Right lobe of liver (tissue), 6 donors: ENCODE measurements at regions not wholly inside any gene's neighbourhood (a gene's known extent, or its start where the extent isn't known, plus 50 kb on each side); places are given as distances from the start of the nearest gene placed in this dataset.

Experiments
- ATAC-seq, 4 donors: fragments of 200-7000 bp; cut with Tn5 transposase; one replicate each; pipeline ENCODE4 v1.9.1; 2020; ENCODE audit warnings: mild to moderate bottlenecking in 4 of 4, moderate library complexity in 4 of 4
- DNase-seq, 3 donors: peaks; one replicate each; pipeline ENCODE4 v3.0.0-alpha.2; 2020
- H3K27ac ChIP-seq, 3 donors: fragments of 200-600 bp; one replicate each; pipeline ENCODE4 v1.8.0; 2022
- H3K27me3 ChIP-seq, 2 donors: fragments of 200-600 bp; one replicate each; pipeline ENCODE4 v1.8.0; 2022
- H3K36me3 ChIP-seq, 4 donors: fragments of 200-600 bp; sonication (generic) in 1 of 4; one replicate each; pipeline versions ENCODE4 v1.5.1 to v1.8.0; 2017 to 2022; ENCODE audit warnings: control low read depth in 1 of 4
- H3K4me1 ChIP-seq, 4 donors: fragments of 200-600 bp; sonication (generic) in 1 of 4; one replicate each; pipeline versions ENCODE4 v1.5.1 to v1.8.0; 2017 to 2022; ENCODE audit warnings: control low read depth in 1 of 4
- H3K4me3 ChIP-seq, 3 donors: fragments of 200-600 bp; one replicate each; pipeline ENCODE4 v1.8.0; 2022
- H3K9me3 ChIP-seq, 4 donors: fragments of 200-600 bp; sonication (generic) in 1 of 4; one replicate each; pipeline versions ENCODE4 v1.5.1 to v1.8.0; 2017 to 2022; ENCODE audit warnings: control low read depth in 1 of 4
- POLR2A ChIP-seq: fragments of 450-650 bp; IDR thresholded peaks from one replicate; pipeline ENCODE4 v1.6.1; 2017; ENCODE audit warnings: antibody characterized with exemption, mild to moderate bottlenecking
- WGBS: methylation state at CpG from one replicate; pipeline ENCODE4 v1.1.6; 2018; ENCODE audit warnings: low coverage, low lambda C conversion rate; ENCODE audit not compliant: insufficient coverage; ENCODE audit errors: missing lambda C conversion rate; 5-methylcytosine and 5-hydroxymethylcytosine counted together
- intact Hi-C, 2 donors: fragments of 100-400 bp; cut with DNase I; formaldehyde crosslinking; loops; one replicate each; pipeline versions ENCODE4 v1.11.2 to v1.14.1; 2022
- TF ChIP-seq, protein P1 (sequence below), 4 donors: fragments of 200-600 bp in 3 of 4; fragments of 450-650 bp in 1 of 4; IDR thresholded peaks; one replicate each; pipeline versions ENCODE4 v1.5.1 to v1.8.0; 2016 to 2022; ENCODE audit warnings: antibody characterized with exemption in 4 of 4, mild to moderate bottlenecking in 2 of 4
- donor health status: DM: no; HTN: yes; CAD: no.
- donor health status: DM: no; HTN: no; CAD: no.
- donor health status: DM: no; HTN: no; CAD: no.
- donor health status: DM: no; HTN: yes; CAD: no.
- donor health status: DM: no; HTN: yes; CAD: no.

DNA sequence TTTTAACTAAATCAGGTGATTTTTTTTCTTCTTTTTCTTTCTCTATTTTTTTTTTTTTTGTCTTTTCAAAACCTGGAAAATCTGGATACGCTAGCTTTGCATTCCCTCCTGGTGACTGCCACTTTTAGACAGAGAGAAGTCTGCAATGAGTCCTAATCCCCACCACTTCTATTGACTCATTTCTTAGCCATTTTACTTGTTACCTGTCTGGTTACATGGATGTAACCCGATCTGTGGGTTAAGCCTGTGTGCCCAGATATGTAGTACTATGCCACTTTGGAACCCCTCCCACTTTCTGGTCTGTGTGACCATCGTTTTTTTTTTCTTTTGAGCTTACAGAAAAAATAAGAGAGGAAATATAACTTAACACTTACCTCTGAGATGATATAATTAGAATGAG lies 817.8 kb upstream of the PCDH9 start:
- ATAC-seq (no peak), DNase-seq (no peak)
- intact Hi-C loops: no loop called here
- H3K36me3 ChIP-seq: no peaks in the 10 kb centered on the region
- H3K27me3 ChIP-seq: no peaks in the 10 kb centered on the region
- H3K4me1 ChIP-seq: peaks cover 0 to 19% (median 1%) of the 10 kb centered on the region in 4 donors
- no peak overlapping the region for H3K4me3 ChIP-seq
- H3K9me3 ChIP-seq: no peaks in the 10 kb centered on the region
- no peak for TF ChIP-seq POLR2A
- TF ChIP-seq, protein P1, sequence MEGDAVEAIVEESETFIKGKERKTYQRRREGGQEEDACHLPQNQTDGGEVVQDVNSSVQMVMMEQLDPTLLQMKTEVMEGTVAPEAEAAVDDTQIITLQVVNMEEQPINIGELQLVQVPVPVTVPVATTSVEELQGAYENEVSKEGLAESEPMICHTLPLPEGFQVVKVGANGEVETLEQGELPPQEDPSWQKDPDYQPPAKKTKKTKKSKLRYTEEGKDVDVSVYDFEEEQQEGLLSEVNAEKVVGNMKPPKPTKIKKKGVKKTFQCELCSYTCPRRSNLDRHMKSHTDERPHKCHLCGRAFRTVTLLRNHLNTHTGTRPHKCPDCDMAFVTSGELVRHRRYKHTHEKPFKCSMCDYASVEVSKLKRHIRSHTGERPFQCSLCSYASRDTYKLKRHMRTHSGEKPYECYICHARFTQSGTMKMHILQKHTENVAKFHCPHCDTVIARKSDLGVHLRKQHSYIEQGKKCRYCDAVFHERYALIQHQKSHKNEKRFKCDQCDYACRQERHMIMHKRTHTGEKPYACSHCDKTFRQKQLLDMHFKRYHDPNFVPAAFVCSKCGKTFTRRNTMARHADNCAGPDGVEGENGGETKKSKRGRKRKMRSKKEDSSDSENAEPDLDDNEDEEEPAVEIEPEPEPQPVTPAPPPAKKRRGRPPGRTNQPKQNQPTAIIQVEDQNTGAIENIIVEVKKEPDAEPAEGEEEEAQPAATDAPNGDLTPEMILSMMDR (IDR thresholded peaks at IDR 0.05): no peak
- no peak overlapping the region for H3K27ac ChIP-seq
- WGBS: 50% methylated on average over 3 of the region's 3 CpGs

DNA sequence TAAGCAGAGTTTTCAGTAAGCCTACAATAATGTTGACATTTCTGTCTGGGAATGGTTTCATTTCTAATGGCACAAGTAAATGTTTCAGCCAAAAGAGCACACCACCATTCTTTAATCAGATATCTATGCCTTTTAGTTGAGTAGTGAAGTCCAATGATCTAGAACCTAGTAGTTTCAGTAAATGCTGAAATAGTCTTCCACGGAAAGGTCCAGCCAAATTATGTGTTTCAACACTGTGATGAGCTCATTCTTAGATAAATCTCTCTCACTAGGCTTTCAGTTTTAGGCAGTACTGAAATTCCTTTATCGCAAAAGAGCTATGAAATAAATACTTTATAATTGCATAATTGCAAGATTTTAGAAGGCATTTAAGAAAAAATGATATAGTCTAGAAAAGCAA lies 816.8 kb upstream of the PCDH9 start:
- H3K4me3 ChIP-seq: no peak overlapping the region
- peak overlapping the region in 2 of 3 donors; percentile 31 to 49 for H3K27ac ChIP-seq
- ATAC-seq (peak; percentile 82 to 91 (median 87)), DNase-seq (no peak)
- no peaks in the 10 kb centered on the region for H3K27me3 ChIP-seq
- intact Hi-C loops: no loop called here
- no peaks in the 10 kb centered on the region for H3K36me3 ChIP-seq
- WGBS: 21% methylated on average over 2 of the region's 2 CpGs
- peaks cover 0 to 19% (median 1%) of the 10 kb centered on the region in 4 donors for H3K4me1 ChIP-seq
- no peak for TF ChIP-seq POLR2A
- TF ChIP-seq, protein P1 (IDR thresholded peaks at IDR 0.05): no peak
- H3K9me3 ChIP-seq: no peaks in the 10 kb centered on the region

DNA sequence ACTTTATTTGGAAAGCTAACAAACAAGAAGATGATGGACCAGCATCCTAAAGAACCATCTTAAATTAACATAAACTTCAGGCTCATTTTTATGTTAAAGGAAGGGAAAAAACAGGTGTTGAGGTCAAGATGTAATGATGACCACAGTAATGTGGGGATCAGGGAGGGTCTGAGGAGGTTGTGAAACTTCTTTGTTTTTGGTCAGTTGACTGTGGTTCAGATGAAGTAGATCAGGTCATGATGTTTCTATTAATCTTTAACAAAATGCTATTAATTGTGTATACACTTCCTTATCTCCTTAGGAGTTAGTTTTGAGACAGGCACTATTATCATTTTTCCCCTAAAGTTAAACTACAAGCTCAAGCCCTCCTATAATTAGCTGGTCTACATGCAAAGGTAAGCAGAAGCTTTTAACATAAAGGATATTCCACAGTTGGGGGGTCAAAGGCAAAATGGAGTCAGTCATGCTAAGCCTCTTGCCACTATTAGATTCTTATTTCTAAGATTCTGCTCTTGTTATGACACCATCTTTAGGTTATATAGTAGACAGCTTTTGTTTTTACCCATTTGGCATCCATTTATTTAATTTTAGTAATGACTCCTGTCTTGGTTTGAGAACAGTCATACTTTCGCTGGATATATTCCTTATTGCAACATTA lies 800.1 kb upstream of the PCDH9 start:
- H3K36me3 ChIP-seq: no peaks in the 10 kb centered on the region
- no peak overlapping the region for H3K4me3 ChIP-seq
- no peaks in the 10 kb centered on the region for H3K4me1 ChIP-seq
- 77% methylated on average over 1 of the region's 1 CpG for WGBS
- no peak for DNase-seq
- TF ChIP-seq, protein P1 (IDR thresholded peaks at IDR 0.05): no peak
- TF ChIP-seq POLR2A: no peak
- intact Hi-C loops: no loop called here
- no peaks in the 10 kb centered on the region for H3K27me3 ChIP-seq
- no peak overlapping the region for H3K27ac ChIP-seq
- no peaks in the 10 kb centered on the region for H3K9me3 ChIP-seq
- ATAC-seq: no peak

DNA sequence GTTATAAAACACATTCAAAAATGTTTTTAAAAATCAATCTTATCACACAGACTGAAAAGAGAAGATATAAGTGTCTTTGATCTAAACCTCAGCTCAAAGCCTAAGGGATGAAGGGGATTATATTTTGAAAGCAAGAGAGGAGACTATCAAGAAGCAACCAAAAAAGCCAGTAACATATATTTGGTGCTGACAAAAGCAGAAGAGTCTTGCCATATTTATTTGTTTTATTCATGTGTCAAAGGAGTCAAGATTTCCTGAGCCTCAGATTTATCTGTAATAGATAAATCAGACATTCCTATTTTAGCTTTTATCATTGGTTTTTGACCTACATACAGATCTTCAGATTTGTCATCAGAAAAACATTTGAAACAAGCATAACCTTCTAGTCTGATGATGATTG lies 798.6 kb upstream of the PCDH9 start:
- no peak for ATAC-seq
- Histone ChIP-seq H3K4me3 (no peak overlapping the region), H3K27me3 (no peaks in the 10 kb centered on the region), H3K4me1 (no peaks in the 10 kb centered on the region), H3K36me3 (no peaks in the 10 kb centered on the region), H3K27ac (no peak overlapping the region), H3K9me3 (no peaks in the 10 kb centered on the region)
- no peak for TF ChIP-seq POLR2A
- TF ChIP-seq, protein P1 (IDR thresholded peaks at IDR 0.05): no peak
- intact Hi-C loops: no loop called here
- no peak for DNase-seq

DNA sequence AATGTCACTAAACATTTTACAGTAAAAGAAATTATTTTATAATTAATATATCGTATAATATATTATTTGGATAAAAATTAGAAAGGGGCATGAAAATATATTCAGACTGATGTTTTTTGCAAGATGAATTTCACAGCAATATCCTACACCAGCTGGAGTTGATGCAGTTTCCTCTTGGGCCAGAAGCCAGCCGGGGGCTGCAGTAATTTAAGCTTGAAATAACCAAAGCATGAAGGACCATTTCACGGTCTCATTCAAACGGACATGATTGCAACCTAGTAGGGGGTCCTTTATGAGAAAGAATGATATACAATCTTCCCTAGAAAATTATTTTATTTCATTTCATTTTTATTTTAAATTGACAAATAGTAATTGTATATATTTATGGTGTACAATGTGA lies 797.2 kb upstream of the PCDH9 start:
- DNase-seq: no peak
- Histone ChIP-seq H3K36me3 (no peaks in the 10 kb centered on the region), H3K4me1 (no peaks in the 10 kb centered on the region), H3K4me3 (no peak overlapping the region), H3K27ac (no peak overlapping the region), H3K27me3 (no peaks in the 10 kb centered on the region), H3K9me3 (no peaks in the 10 kb centered on the region)
- ATAC-seq: no peak
- WGBS: 68% methylated on average over 4 of the region's 4 CpGs
- no peak for TF ChIP-seq POLR2A
- TF ChIP-seq, protein P1 (IDR thresholded peaks at IDR 0.05): no peak
- intact Hi-C loops: no loop called here
